Ascending aorta (tissue), 2 donors: ENCODE measurements at regions not wholly inside any gene's neighbourhood (a gene's known extent, or its start where the extent isn't known, plus 50 kb on each side); places are given as distances from the start of the nearest gene placed in this dataset.

Experiments
- DNase-seq, 2 donors: peaks; one replicate each; pipeline ENCODE4 v3.0.0-alpha.2; 2019; ENCODE audit warnings: low spot score in 2 of 2
- H3K27ac ChIP-seq, 2 donors: fragments of 200-600 bp; sonication (generic); one replicate each; pipeline ENCODE4 v1.5.1; 2016 to 2017; ENCODE audit warnings: mild to moderate bottlenecking in 1 of 2
- H3K27me3 ChIP-seq: fragments of 200-600 bp; sonication (generic); one replicate; pipeline ENCODE4 v1.5.1; 2017
- H3K36me3 ChIP-seq, 2 donors: fragments of 200-600 bp; sonication (generic); one replicate each; pipeline ENCODE4 v1.5.1; 2016
- H3K4me1 ChIP-seq, 2 donors: fragments of 200-600 bp; sonication (generic); one replicate each; pipeline ENCODE4 v1.5.1; 2016 to 2017; ENCODE audit warnings: mild to moderate bottlenecking in 1 of 2
- H3K4me3 ChIP-seq, 2 donors: fragments of 200-600 bp; sonication (generic); one replicate each; pipeline ENCODE4 v1.5.1; 2016 to 2017; ENCODE audit warnings: mild to moderate bottlenecking in 1 of 2
- H3K9me3 ChIP-seq, 2 donors: fragments of 200-600 bp; sonication (generic); one replicate each; pipeline ENCODE4 v1.5.1; 2016
- intact Hi-C: fragments of 100-400 bp; cut with DNase I; formaldehyde crosslinking; loops from one replicate; pipeline ENCODE4 v1.15.1; 2023
- TF ChIP-seq, protein P1 (sequence below), 3 experiments: fragments of 200-600 bp in 2 of 3; fragments of 450-650 bp in 1 of 3; sonication (generic) in 2 of 3; IDR thresholded peaks; one replicate each; pipeline ENCODE4 v1.5.1; 2016 to 2019; ENCODE audit warnings: antibody characterized with exemption in 3 of 3, mild to moderate bottlenecking in 1 of 3, moderate library complexity in 1 of 3

DNA sequence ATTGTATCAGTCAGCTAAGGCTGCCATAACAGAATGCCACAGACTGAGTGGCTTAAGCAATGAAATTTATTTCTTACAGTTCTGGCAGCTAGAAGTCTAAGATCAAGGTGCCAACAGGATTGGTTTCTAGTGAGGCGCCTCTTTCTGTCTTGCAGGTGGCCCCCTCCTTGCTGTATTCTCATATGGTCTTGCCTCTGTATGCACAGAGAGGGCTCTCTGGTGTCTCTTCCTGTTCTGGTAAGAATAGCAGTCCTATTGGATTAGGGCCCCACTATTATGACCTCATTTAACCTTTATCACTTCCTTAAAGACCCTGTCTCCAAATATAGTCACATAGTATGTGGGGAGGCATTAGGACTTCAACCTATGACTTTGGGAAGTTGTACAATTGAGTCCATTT lies 253.9 kb downstream of the EDEM1 start:
- H3K9me3 ChIP-seq, result no peaks in the 10 kb centered on the region
- H3K27ac ChIP-seq, result no peak overlapping the region
- no peak overlapping the region for H3K4me3 ChIP-seq
- no peaks in the 10 kb centered on the region for H3K27me3 ChIP-seq
- DNase-seq, result no peak
- intact Hi-C loops, result no loop called here
- H3K36me3 ChIP-seq, result no peaks in the 10 kb centered on the region
- no peaks in the 10 kb centered on the region for H3K4me1 ChIP-seq
- TF ChIP-seq, protein P1, sequence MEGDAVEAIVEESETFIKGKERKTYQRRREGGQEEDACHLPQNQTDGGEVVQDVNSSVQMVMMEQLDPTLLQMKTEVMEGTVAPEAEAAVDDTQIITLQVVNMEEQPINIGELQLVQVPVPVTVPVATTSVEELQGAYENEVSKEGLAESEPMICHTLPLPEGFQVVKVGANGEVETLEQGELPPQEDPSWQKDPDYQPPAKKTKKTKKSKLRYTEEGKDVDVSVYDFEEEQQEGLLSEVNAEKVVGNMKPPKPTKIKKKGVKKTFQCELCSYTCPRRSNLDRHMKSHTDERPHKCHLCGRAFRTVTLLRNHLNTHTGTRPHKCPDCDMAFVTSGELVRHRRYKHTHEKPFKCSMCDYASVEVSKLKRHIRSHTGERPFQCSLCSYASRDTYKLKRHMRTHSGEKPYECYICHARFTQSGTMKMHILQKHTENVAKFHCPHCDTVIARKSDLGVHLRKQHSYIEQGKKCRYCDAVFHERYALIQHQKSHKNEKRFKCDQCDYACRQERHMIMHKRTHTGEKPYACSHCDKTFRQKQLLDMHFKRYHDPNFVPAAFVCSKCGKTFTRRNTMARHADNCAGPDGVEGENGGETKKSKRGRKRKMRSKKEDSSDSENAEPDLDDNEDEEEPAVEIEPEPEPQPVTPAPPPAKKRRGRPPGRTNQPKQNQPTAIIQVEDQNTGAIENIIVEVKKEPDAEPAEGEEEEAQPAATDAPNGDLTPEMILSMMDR (IDR thresholded peaks at IDR 0.05), result no peak

DNA sequence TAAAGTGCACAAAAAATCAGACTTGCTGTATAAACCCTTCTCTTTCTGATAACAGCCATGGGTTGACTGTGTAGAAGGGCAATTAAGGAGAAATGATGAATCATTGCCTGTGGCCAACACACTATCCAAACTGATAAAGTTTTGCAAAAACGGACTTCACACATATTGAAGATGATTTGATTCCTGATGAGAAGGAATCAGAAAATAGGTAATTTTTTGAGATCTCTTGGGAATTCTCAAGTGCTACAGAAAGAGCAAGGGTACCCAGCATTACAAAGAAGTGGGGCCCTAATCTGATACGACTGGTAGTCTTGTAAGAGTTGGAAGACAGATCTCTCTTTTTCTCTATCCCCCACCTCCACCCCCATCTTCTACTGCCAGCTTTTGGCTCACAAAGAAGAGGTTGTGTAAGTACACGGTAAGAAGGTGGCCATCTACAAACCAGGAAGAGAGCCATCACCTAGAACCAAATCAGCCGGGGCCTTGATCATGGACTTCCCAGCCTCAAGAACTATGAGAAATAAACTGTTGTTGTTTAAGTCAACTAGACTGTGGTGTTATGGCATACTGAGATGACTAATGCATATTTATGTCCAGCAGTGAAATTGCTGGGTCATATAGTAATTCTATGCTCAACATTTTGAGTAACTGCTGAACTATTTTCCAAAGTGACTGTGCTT lies 254.7 kb downstream of the EDEM1 start:
- no peaks in the 10 kb centered on the region for H3K4me1 ChIP-seq
- TF ChIP-seq, protein P1 (IDR thresholded peaks at IDR 0.05), result no peak
- intact Hi-C loops, result no loop called here
- no peaks in the 10 kb centered on the region for H3K27me3 ChIP-seq
- H3K4me3 ChIP-seq, result no peak overlapping the region
- no peak for DNase-seq
- no peaks in the 10 kb centered on the region for H3K36me3 ChIP-seq
- H3K9me3 ChIP-seq, result no peaks in the 10 kb centered on the region
- no peak overlapping the region for H3K27ac ChIP-seq

DNA sequence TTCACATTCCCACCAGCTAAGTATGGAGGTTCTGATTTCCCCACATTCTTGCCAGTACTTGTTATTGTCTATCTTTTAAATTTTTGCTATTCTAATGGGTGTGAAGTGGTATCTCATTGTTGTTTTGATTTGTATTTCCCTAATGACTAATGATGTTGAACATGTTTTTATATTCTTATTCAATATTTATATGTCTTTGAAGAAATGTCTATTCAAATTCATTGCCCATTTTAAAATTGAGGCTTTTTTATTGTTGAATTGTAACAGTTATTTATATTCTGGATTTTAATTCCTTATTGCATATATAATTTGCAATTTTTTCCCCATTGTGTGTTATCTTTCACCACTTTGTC lies 255.3 kb downstream of the EDEM1 start:
- Histone ChIP-seq H3K36me3 (no peaks in the 10 kb centered on the region), H3K4me3 (no peak overlapping the region), H3K27me3 (no peaks in the 10 kb centered on the region), H3K9me3 (no peaks in the 10 kb centered on the region), H3K27ac (no peak overlapping the region), H3K4me1 (no peaks in the 10 kb centered on the region)
- no peak for DNase-seq
- intact Hi-C loops, result no loop called here
- TF ChIP-seq, protein P1 (IDR thresholded peaks at IDR 0.05), result no peak

DNA sequence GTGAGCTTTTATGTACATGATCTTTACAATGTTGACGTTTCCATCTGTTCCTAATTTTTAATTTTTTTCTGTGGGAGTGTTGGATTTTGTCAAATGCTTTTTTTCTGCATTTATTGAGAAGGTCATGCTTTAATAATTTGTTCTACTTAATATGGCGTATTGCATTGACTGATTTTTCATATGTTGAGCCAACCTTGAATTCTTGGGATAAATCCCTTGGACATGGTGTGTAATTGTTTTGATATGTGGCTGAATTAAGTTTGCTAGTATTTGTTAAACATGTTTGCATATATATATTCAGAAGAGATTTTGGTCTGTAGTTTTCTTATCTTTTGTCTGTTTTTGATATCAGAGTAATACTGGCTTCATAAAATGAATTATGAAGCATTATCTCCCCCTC lies 256.7 kb downstream of the EDEM1 start:
- Histone ChIP-seq H3K36me3 (no peaks in the 10 kb centered on the region), H3K4me1 (no peaks in the 10 kb centered on the region), H3K4me3 (no peak overlapping the region), H3K27ac (no peak overlapping the region), H3K27me3 (no peaks in the 10 kb centered on the region), H3K9me3 (no peaks in the 10 kb centered on the region)
- intact Hi-C loops, result no loop called here
- DNase-seq, result no peak
- TF ChIP-seq, protein P1 (IDR thresholded peaks at IDR 0.05), result no peak

DNA sequence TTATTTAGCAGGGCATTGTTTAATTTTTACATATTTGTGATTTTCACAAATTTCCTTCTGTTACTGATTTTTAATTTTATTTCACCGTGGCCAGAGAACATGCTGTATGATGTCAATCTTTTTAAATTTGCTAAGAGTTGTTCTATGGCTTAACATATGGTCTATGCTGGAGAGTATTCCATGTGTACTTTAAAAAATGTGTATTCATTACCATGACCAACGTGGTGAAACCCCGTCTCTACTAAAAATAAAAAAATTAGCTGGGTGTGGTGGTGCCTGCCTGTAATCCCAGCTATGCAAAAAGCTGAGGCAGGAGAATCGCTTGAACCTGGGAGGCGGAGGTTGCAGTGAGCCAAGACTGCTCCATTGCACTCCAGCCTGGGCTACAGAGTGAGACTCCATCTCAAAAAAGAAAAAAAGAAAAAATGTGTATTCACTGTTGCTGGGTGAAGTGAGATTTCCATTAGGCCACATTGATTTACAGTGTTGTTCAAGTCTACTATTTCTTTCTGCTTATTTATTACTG lies 258.2 kb downstream of the EDEM1 start:
- Histone ChIP-seq H3K9me3 (no peaks in the 10 kb centered on the region), H3K4me3 (no peak overlapping the region), H3K36me3 (no peaks in the 10 kb centered on the region), H3K27me3 (no peaks in the 10 kb centered on the region), H3K4me1 (no peaks in the 10 kb centered on the region), H3K27ac (no peak overlapping the region)
- intact Hi-C loops, result no loop called here
- no peak for DNase-seq
- TF ChIP-seq, protein P1 (IDR thresholded peaks at IDR 0.05), result no peak

DNA sequence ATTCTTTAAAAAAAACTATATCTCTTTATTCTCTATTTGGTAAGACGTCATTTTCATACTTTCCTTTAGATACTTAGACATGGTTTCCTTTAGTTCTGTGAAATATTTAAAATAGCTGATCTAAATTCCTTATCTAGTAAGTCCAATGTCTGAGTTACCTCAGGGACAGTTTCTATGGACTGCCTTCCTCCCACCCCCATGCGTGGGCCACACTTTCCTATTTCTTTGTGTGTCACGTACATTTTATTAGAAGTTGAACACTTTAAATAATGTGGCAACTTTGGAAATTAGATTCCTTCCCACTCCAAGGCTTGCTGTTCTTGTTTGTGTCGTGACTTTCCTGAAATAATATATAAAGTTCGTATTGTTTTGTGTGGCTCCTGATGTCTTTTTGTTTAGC lies 260.7 kb downstream of the EDEM1 start:
- Histone ChIP-seq H3K4me3 (no peak overlapping the region), H3K27ac (no peak overlapping the region), H3K4me1 (no peaks in the 10 kb centered on the region), H3K27me3 (no peaks in the 10 kb centered on the region), H3K9me3 (no peaks in the 10 kb centered on the region), H3K36me3 (no peaks in the 10 kb centered on the region)
- intact Hi-C loops, result no loop called here
- DNase-seq, result no peak
- TF ChIP-seq, protein P1 (IDR thresholded peaks at IDR 0.05), result no peak
